ENCODE measurements at regions not wholly inside any gene's neighbourhood (a gene's known extent, or its start where the extent isn't known, plus 50 kb on each side); places are given as distances from the start of the nearest gene placed in this dataset.

GRCh38 chr20:43825581-43825980 lies 89.1 kb upstream of the TOX2 start:
- TF ChIP-seq CTCF (IDR thresholded peaks at IDR 0.05) (no peak), POLR2A (IDR thresholded peaks at IDR 0.05) (no peak)
